ENCODE measurements at regions not wholly inside any gene's neighbourhood (a gene's known extent, or its start where the extent isn't known, plus 50 kb on each side); places are given as distances from the start of the nearest gene placed in this dataset.
A peak's percentile ranks its signal among the peaks of the same experiment; 100 is the strongest.

DNA sequence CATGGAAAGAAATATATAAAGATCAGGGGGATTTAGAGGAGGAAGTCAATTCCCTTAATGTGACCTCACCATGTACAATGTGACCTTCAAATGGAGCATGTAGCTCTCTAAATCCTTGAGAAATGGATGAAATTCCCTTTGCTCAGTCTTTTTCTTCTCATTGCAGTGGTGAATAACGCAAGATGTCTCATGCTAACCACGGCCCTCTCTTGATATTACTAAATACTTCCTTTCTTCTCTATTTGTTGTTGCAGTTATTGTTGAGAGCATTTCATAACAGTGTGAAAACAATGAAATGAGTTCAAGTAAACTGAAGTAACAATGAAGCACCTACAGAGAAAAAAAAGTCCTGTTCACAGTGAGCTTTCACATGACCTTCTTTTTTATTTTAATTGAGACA, 55.6 kb downstream of the ZNF281 start:
- no peaks in the 10 kb centered on the region for H3K36me3 ChIP-seq
- no peak overlapping the region for H3K27ac ChIP-seq
- no peak overlapping the region for H3K4me3 ChIP-seq
- intact Hi-C loops (cut with DNase I), result loop anchor here (5.0 kb wide), 1 partner anchor 58 kb away; the partner anchor contains the start of gene ZNF281
- H3K27me3 ChIP-seq, result no peaks in the 10 kb centered on the region
- H3K4me1 ChIP-seq, result peaks cover 0 to 12% (median 6%) of the 10 kb centered on the region in 4 donors
- 67 to 90% methylated on average over 2 of the region's 2 CpGs for WGBS, 2 donors
- no peak for DNase-seq
- no peak for TF ChIP-seq POLR2A (IDR thresholded peaks at IDR 0.05)
- no peak for TF ChIP-seq EP300 (IDR thresholded peaks at IDR 0.05)
- no peaks in the 10 kb centered on the region for H3K9me3 ChIP-seq

DNA sequence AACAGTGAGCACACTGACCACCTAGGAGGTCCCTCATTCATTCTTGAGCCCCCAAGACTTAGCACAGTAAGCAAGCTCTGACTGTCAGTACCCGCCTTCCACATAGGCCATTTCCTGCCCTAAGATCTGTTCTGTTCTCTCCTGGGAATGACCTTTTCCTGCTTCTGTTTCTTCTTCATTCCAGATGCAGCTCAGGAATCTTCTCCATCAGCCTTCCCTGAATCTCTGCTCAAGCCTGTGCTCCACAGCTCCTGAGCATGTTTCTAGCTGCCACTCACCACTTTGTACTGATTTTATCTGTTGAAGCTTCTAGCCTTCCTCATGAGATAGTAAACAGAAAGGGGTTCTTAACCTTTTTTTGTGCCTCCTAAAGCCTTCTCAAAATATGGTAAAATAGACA, 56.6 kb downstream of the ZNF281 start:
- intact Hi-C loops (cut with DNase I), result loop anchor here (5.0 kb wide), 1 partner anchor 59 kb away; the partner anchor contains the start of gene ZNF281
- Histone ChIP-seq H3K4me1 (peaks cover 0 to 12% (median 6%) of the 10 kb centered on the region in 4 donors), H3K27ac (peak overlapping the region in 2 of 4 donors; percentile 60 to 66), H3K27me3 (no peaks in the 10 kb centered on the region), H3K9me3 (no peaks in the 10 kb centered on the region), H3K4me3 (no peak overlapping the region), H3K36me3 (no peaks in the 10 kb centered on the region)
- WGBS, 2 donors, result 79 to 97% methylated on average over 1 of the region's 1 CpG
- no peak for DNase-seq
- TF ChIP-seq, protein P1, sequence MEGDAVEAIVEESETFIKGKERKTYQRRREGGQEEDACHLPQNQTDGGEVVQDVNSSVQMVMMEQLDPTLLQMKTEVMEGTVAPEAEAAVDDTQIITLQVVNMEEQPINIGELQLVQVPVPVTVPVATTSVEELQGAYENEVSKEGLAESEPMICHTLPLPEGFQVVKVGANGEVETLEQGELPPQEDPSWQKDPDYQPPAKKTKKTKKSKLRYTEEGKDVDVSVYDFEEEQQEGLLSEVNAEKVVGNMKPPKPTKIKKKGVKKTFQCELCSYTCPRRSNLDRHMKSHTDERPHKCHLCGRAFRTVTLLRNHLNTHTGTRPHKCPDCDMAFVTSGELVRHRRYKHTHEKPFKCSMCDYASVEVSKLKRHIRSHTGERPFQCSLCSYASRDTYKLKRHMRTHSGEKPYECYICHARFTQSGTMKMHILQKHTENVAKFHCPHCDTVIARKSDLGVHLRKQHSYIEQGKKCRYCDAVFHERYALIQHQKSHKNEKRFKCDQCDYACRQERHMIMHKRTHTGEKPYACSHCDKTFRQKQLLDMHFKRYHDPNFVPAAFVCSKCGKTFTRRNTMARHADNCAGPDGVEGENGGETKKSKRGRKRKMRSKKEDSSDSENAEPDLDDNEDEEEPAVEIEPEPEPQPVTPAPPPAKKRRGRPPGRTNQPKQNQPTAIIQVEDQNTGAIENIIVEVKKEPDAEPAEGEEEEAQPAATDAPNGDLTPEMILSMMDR (IDR thresholded peaks at IDR 0.05), result no peak
- TF ChIP-seq EP300 (IDR thresholded peaks at IDR 0.05) (no peak), POLR2A (IDR thresholded peaks at IDR 0.05) (no peak), POLR2AphosphoS5 (IDR thresholded peaks at IDR 0.05) (no peak)

DNA sequence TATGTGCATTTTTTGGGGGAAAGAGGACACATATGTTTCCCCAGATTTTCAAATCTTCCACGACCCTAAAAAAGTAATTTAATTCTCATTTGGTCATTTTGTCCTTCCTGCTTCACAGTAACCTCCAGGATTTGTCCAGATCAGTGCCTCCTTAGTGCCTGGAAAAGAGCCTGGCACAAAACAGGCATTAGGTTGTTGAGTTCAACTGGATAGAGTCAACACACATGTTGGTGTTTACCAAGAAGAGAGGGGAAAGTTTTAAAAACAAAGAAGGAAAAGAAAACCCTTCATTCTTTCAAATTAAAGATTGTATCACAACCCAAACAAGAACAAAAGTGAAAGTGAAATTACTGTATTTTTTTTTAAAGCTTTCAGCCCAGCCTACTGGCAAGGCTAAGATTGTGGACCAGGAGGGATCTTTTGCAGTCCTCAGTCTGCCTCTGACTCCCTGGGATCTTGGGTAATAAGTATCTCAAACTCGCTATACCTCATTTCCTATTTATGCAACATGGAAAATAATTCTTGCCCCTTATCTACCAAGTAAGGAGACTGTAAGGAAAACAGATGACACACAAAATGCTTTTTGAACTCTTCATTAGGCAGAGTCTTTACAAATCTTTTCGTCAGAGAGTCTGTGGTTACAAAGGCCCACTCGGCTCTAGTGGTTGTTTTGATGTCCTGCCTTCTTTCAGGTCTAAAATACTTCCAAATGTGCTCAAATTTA, 57.8 kb downstream of the ZNF281 start:
- Histone ChIP-seq H3K36me3 (no peaks in the 10 kb centered on the region), H3K4me1 (peaks cover 0 to 12% (median 6%) of the 10 kb centered on the region in 4 donors), H3K9me3 (no peaks in the 10 kb centered on the region), H3K4me3 (peak overlapping the region in 1 of 4 donors; percentile 4), H3K27me3 (no peaks in the 10 kb centered on the region), H3K27ac (peak overlapping the region in 2 of 4 donors; percentile 60 to 66)
- TF ChIP-seq, protein P1 (IDR thresholded peaks at IDR 0.05), result no peak
- TF ChIP-seq POLR2A (IDR thresholded peaks at IDR 0.05) (no peak), POLR2AphosphoS5 (IDR thresholded peaks at IDR 0.05) (no peak), EP300 (IDR thresholded peaks at IDR 0.05) (no peak)
- intact Hi-C loops (cut with DNase I), result loop anchor here (5.0 kb wide), 1 partner anchor 60 kb away; the partner anchor contains the start of gene ZNF281
- 31 to 38% methylated on average over 4 of the region's 4 CpGs for WGBS, 2 donors
- no peak for DNase-seq

DNA sequence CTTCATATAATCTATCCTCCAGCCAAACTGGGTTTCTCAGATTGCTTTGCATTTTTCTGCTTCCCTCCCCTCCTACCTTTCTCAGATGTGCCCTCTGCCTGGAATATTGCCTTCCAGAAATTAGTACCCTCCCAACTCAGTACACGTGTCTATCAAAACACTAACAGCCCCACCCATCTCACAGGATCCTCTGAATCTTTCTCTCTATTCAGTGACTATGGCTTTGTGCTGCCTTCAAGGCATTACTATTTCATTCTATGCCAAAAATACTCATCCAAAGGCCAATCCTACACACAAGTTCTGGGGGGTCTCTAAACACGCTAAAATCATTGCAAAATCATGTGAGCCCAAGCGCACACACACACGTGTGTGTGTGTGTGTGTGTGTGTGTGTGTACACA, 58.4 kb downstream of the ZNF281 start:
- Histone ChIP-seq H3K27me3 (no peaks in the 10 kb centered on the region), H3K27ac (peak overlapping the region in 1 of 4 donors; percentile 60), H3K9me3 (no peaks in the 10 kb centered on the region), H3K4me3 (no peak overlapping the region), H3K36me3 (no peaks in the 10 kb centered on the region), H3K4me1 (peaks cover 0 to 12% (median 6%) of the 10 kb centered on the region in 4 donors)
- 65 to 77% methylated on average over 4 of the region's 4 CpGs for WGBS, 2 donors
- TF ChIP-seq POLR2A (IDR thresholded peaks at IDR 0.05), result no peak
- TF ChIP-seq POLR2AphosphoS5 (IDR thresholded peaks at IDR 0.05), result no peak
- TF ChIP-seq, protein P1 (IDR thresholded peaks at IDR 0.05), result no peak
- TF ChIP-seq EP300 (IDR thresholded peaks at IDR 0.05), result no peak
- intact Hi-C loops (cut with DNase I), result loop anchor here (5.0 kb wide), 1 partner anchor 61 kb away; the partner anchor contains the start of gene ZNF281
- DNase-seq, result no peak

DNA sequence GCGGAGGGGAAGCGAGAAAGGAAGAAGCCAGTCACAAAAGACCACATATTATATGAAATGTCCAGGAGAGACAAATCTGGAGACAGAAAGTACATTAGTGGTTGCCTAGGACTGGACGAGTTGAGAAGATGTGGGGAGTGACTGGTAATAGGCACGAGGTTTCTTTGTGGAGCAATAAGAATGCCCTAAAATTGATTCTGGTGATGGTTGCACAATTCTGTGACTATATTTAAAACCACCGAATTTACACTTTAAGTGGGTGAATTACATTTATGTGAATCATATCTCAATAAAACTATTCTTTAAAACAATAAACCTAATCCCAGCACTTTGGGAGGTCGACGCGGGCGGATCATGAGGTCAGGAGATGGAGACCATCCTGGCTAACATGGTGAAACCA, 63.1 kb downstream of the ZNF281 start:
- Histone ChIP-seq H3K27me3 (no peaks in the 10 kb centered on the region), H3K4me1 (no peaks in the 10 kb centered on the region), H3K9me3 (no peaks in the 10 kb centered on the region), H3K36me3 (no peaks in the 10 kb centered on the region), H3K4me3 (no peak overlapping the region), H3K27ac (no peak overlapping the region)
- 83 to 90% methylated on average over 9 of the region's 9 CpGs for WGBS, 2 donors
- TF ChIP-seq POLR2A (IDR thresholded peaks at IDR 0.05) (no peak), EP300 (IDR thresholded peaks at IDR 0.05) (no peak), POLR2AphosphoS5 (IDR thresholded peaks at IDR 0.05) (no peak)
- TF ChIP-seq, protein P1 (IDR thresholded peaks at IDR 0.05), result no peak
- intact Hi-C loops (cut with DNase I), result no loop called here
- DNase-seq, result no peak
